Activated CD8-positive, alpha-beta memory T cell treated with anti-CD3 and anti-CD28 coated beads for 48 hours (primary cell): ENCODE measurements at regions not wholly inside any gene's neighbourhood (a gene's known extent, or its start where the extent isn't known, plus 50 kb on each side); places are given as distances from the start of the nearest gene placed in this dataset.
"Not testable (repeated sequence)": the region's sequence is repeated elsewhere in the genome, so short reads cannot be mapped to it uniquely, and the experiment has no call there.

Experiments
- DNase-seq, 3 experiments: peaks; one replicate each; pipeline ENCODE4 v3.0.0-alpha.2; 2020; ENCODE audit warnings: low read depth in 2 of 3, low spot score in 2 of 3

GRCh38 chr16:51868631-51869030, 678.3 kb downstream of the TOX3 start:
- no peak for DNase-seq

- no peak for DNase-seq
Measured at GRCh38 chr16:51867386-51868065, 679.4 kb downstream of the TOX3 start.

GRCh38 chr16:51864575-51864974, 682.4 kb downstream of the TOX3 start:
- no peak for DNase-seq

- DNase-seq: no peak
Measured at GRCh38 chr16:51854401-51854951, 692.5 kb downstream of the TOX3 start.

GRCh38 chr16:51853586-51853985, 693.4 kb downstream of the TOX3 start:
- no peak for DNase-seq

- no peak for DNase-seq
Measured at GRCh38 chr16:51852892-51853291, 694.1 kb downstream of the TOX3 start.

- DNase-seq: no peak
Measured at GRCh38 chr16:51851111-51851510, 695.8 kb downstream of the TOX3 start.

GRCh38 chr16:51849715-51850114, 697.2 kb downstream of the TOX3 start:
- DNase-seq: no peak

- DNase-seq: no peak
Measured at GRCh38 chr16:51845586-51846305, 694.7 kb upstream of the SALL1 start.

- DNase-seq: no peak
Measured at GRCh38 chr16:51839727-51840462, 688.8 kb upstream of the SALL1 start.

GRCh38 chr16:51834794-51835193, 683.7 kb upstream of the SALL1 start:
- no peak for DNase-seq

GRCh38 chr16:51834133-51834532, 683.1 kb upstream of the SALL1 start:
- DNase-seq: no peak

GRCh38 chr16:51831595-51832367, 680.7 kb upstream of the SALL1 start:
- DNase-seq: no peak

GRCh38 chr16:51831034-51831433, 680.0 kb upstream of the SALL1 start:
- DNase-seq: not testable (repeated sequence)

GRCh38 chr16:51825779-51826178, 674.7 kb upstream of the SALL1 start:
- DNase-seq: no peak

GRCh38 chr16:51822471-51822870, 671.4 kb upstream of the SALL1 start:
- DNase-seq: no peak

- no peak for DNase-seq
Measured at GRCh38 chr16:51821527-51821926, 670.5 kb upstream of the SALL1 start.

- DNase-seq: no peak
Measured at GRCh38 chr16:51820176-51820575, 669.1 kb upstream of the SALL1 start.

GRCh38 chr16:51818342-51818944, 667.4 kb upstream of the SALL1 start:
- DNase-seq: no peak

- no peak for DNase-seq
Measured at GRCh38 chr16:51816929-51817328, 665.9 kb upstream of the SALL1 start.

GRCh38 chr16:51815523-51815922, 664.5 kb upstream of the SALL1 start:
- no peak for DNase-seq
